ENCODE measurements at regions not wholly inside any gene's neighbourhood (a gene's known extent, or its start where the extent isn't known, plus 50 kb on each side); places are given as distances from the start of the nearest gene placed in this dataset.
A peak's percentile ranks its signal among the peaks of the same experiment; 100 is the strongest.
"Not testable (repeated sequence)": the region's sequence is repeated elsewhere in the genome, so short reads cannot be mapped to it uniquely, and the experiment has no call there.

- ATAC-seq (no peak), DNase-seq (no peak)
- intact Hi-C loops (cut with DNase I): no loop called here
These were observed 251.3 kb upstream of the VWC2 start for GRCh38 chr7:49522111-49522510.

GRCh38 chr7:49523870-49524269, 249.6 kb upstream of the VWC2 start:
- intact Hi-C loops (cut with DNase I): no loop called here
- DNase-seq (no peak), ATAC-seq (no peak)

- no peak for DNase-seq
- no peak for ATAC-seq
- intact Hi-C loops (cut with DNase I): no loop called here
These were observed 246.3 kb upstream of the VWC2 start for GRCh38 chr7:49527182-49527581.

- intact Hi-C loops (cut with DNase I): no loop called here
- DNase-seq (no peak), ATAC-seq (no peak)
These were observed 243.0 kb upstream of the VWC2 start for GRCh38 chr7:49530481-49530880.

- no peak for DNase-seq
- intact Hi-C loops (cut with DNase I): no loop called here
- no peak for ATAC-seq
These were observed 209.6 kb upstream of the VWC2 start for GRCh38 chr7:49563693-49564378.

GRCh38 chr7:49564379-49564714, 209.1 kb upstream of the VWC2 start:
- DNase-seq: no peak
- no peak for ATAC-seq
- intact Hi-C loops (cut with DNase I): no loop called here

- intact Hi-C loops (cut with DNase I): no loop called here
- ATAC-seq (no peak), DNase-seq (no peak)
These were observed 195.9 kb upstream of the VWC2 start for GRCh38 chr7:49577576-49577975.

- DNase-seq (no peak), ATAC-seq (no peak)
- intact Hi-C loops (cut with DNase I): no loop called here
These were observed 194.0 kb upstream of the VWC2 start for GRCh38 chr7:49579408-49579807.

GRCh38 chr7:49580000-49580399, 193.4 kb upstream of the VWC2 start:
- intact Hi-C loops (cut with DNase I): no loop called here
- no peak for DNase-seq
- ATAC-seq: peak in 1 of 2 donors; percentile 31

GRCh38 chr7:49580761-49581160, 192.7 kb upstream of the VWC2 start:
- DNase-seq (no peak), ATAC-seq (no peak)
- intact Hi-C loops (cut with DNase I): no loop called here

GRCh38 chr7:49583440-49583839, 190.0 kb upstream of the VWC2 start:
- ATAC-seq: no peak
- DNase-seq: no peak
- intact Hi-C loops (cut with DNase I): no loop called here

GRCh38 chr7:49596701-49597491, 176.5 kb upstream of the VWC2 start:
- intact Hi-C loops (cut with DNase I): no loop called here
- DNase-seq (no peak), ATAC-seq (no peak)

GRCh38 chr7:49597805-49598204, 175.6 kb upstream of the VWC2 start:
- no peak for DNase-seq
- intact Hi-C loops (cut with DNase I): no loop called here
- peak in 1 of 2 donors; percentile 21 for ATAC-seq

- ATAC-seq (no peak), DNase-seq (no peak)
- intact Hi-C loops (cut with DNase I): no loop called here
These were observed 161.5 kb upstream of the VWC2 start for GRCh38 chr7:49611951-49612350.

- intact Hi-C loops (cut with DNase I): no loop called here
- ATAC-seq (no peak), DNase-seq (no peak)
These were observed 159.7 kb upstream of the VWC2 start for GRCh38 chr7:49613759-49614158.

GRCh38 chr7:49614974-49615373, 158.5 kb upstream of the VWC2 start:
- ATAC-seq; DNase-seq; intact Hi-C loops (cut with DNase I): not testable (repeated sequence)

- ATAC-seq: no peak
- DNase-seq: no peak
- intact Hi-C loops (cut with DNase I): no loop called here
These were observed 155.4 kb upstream of the VWC2 start for GRCh38 chr7:49618028-49618427.

- no peak for DNase-seq
- peak in 1 of 2 donors; percentile 52 for ATAC-seq
- intact Hi-C loops (cut with DNase I): no loop called here
These were observed 149.5 kb upstream of the VWC2 start for GRCh38 chr7:49623943-49624342.

- intact Hi-C loops (cut with DNase I): no loop called here
- peak; percentile 44 to 61 for ATAC-seq
- DNase-seq: no peak
These were observed 148.8 kb upstream of the VWC2 start for GRCh38 chr7:49624611-49625010.

- peak; percentile 39 for DNase-seq
- ATAC-seq: peak; percentile 82 to 90
- intact Hi-C loops (cut with DNase I): loop anchor here in 1 of 2 donors (5.0 kb wide), 1 partner anchor 152 kb away; no protein-coding TSS in a partner anchor
These were observed 142.9 kb upstream of the VWC2 start for GRCh38 chr7:49630513-49630912.
